Fibroblast of lung (primary cell): ENCODE measurements at regions not wholly inside any gene's neighbourhood (a gene's known extent, or its start where the extent isn't known, plus 50 kb on each side); places are given as distances from the start of the nearest gene placed in this dataset.

Experiments
- DNase-seq, 2 donors: peaks; one replicate each; pipeline versions ENCODE4 v3.0.0 to v3.0.0-alpha.2; 2010; ENCODE audit warnings: low read depth in 2 of 2
- H2AFZ ChIP-seq: 2 replicates; pipeline ENCODE4 v1.5.1; 2012; ENCODE audit warnings: low read length, control low read depth, inconsistent platforms
- H3K27ac ChIP-seq: 2 replicates; pipeline ENCODE4 v1.5.1; 2011; ENCODE audit warnings: low read length, control low read depth; ENCODE audit not compliant: insufficient read depth
- H3K27me3 ChIP-seq: 2 replicates; pipeline ENCODE4 v1.5.1; 2011; ENCODE audit warnings: mild to moderate bottlenecking, low read length; ENCODE audit not compliant: control insufficient read depth, insufficient read depth
- H3K36me3 ChIP-seq: 2 replicates; pipeline ENCODE4 v1.5.1; 2011; ENCODE audit warnings: low read length; ENCODE audit not compliant: control insufficient read depth, insufficient read depth
- H3K4me1 ChIP-seq: 2 replicates; pipeline ENCODE4 v1.5.1; 2011; ENCODE audit warnings: low read length; ENCODE audit not compliant: control insufficient read depth, insufficient read depth; ENCODE audit errors: extremely low read depth
- H3K4me2 ChIP-seq: 2 replicates; pipeline ENCODE4 v1.5.1; 2011; ENCODE audit warnings: low read length, control low read depth; ENCODE audit not compliant: insufficient read depth; ENCODE audit errors: extremely low read depth
- H3K4me3 ChIP-seq, 4 experiments: fragments of 200-600 bp in 1 of 4; sonication (generic) in 1 of 4; replicated peaks in 1 of 4; 2 replicates each; pipeline ENCODE4 v1.5.1; 2011 to 2016; ENCODE audit warnings: low read length in 4 of 4, low read depth in 3 of 4, mild to moderate bottlenecking in 3 of 4, control low read depth in 2 of 4, inconsistent platforms in 1 of 4, mixed read lengths in 1 of 4; ENCODE audit not compliant: insufficient read depth in 1 of 4; ENCODE audit errors: control extremely low read depth in 1 of 4
- H3K79me2 ChIP-seq: 2 replicates; pipeline ENCODE4 v1.5.1; 2012; ENCODE audit warnings: mild to moderate bottlenecking, low read length, inconsistent platforms; ENCODE audit not compliant: control insufficient read depth, insufficient read depth
- H3K9ac ChIP-seq: 2 replicates; pipeline ENCODE4 v1.5.1; 2011; ENCODE audit warnings: mild to moderate bottlenecking, low read length, control low read depth; ENCODE audit not compliant: insufficient read depth
- H3K9me3 ChIP-seq: 2 replicates; pipeline ENCODE4 v1.5.1; 2012; ENCODE audit warnings: low read depth, low read length; ENCODE audit not compliant: control insufficient read depth, insufficient read depth
- H4K20me1 ChIP-seq: 2 replicates; pipeline ENCODE4 v1.5.1; 2011; ENCODE audit warnings: low read length; ENCODE audit not compliant: control insufficient read depth, insufficient read depth; ENCODE audit errors: extremely low read depth
- CTCF ChIP-seq, 2 donors: IDR thresholded peaks in 1 of 2; conservative IDR thresholded peaks in 1 of 2; 1 replicate in 1 of 2; 2 replicates in 1 of 2; pipeline ENCODE4 v1.5.1; 2011 to 2012; ENCODE audit warnings: low read length in 2 of 2, control low read depth in 1 of 2, inconsistent platforms in 1 of 2, low read depth in 1 of 2, mild to moderate bottlenecking in 1 of 2
- EZH2 ChIP-seq: IDR thresholded peaks from 2 replicates; pipeline ENCODE4 v1.5.1; 2012; ENCODE audit warnings: low read length, control low read depth, mild to moderate bottlenecking; ENCODE audit errors: missing control alignments

- H3K27ac ChIP-seq, result no peak overlapping the region
- H3K4me1 ChIP-seq, result no peaks in the 10 kb centered on the region
- H3K36me3 ChIP-seq, result no peaks in the 10 kb centered on the region
- TF ChIP-seq EZH2 (no peak), CTCF (conservative IDR thresholded peaks at IDR 0.05 in 1 of 2, IDR thresholded peaks at IDR 0.05 in 1 of 2; ENCODE audit: low read depth in 1 of 2, low read length in 2 of 2) (no peak)
- no peak for DNase-seq
- no peaks in the 10 kb centered on the region for H3K9me3 ChIP-seq
- H3K4me2 ChIP-seq, result no peak overlapping the region
- H3K9ac ChIP-seq, result no peak overlapping the region
- no peaks in the 10 kb centered on the region for H3K27me3 ChIP-seq
- H3K79me2 ChIP-seq, result no peaks in the 10 kb centered on the region
- H4K20me1 ChIP-seq, result no peaks in the 10 kb centered on the region
- H3K4me3 ChIP-seq, result no peak overlapping the region
- H2AFZ ChIP-seq, result no peak overlapping the region
Measured at GRCh38 chr19:30167976-30168635, 204.1 kb upstream of the ZNF536 start.

GRCh38 chr19:30168760-30169159 is 203.4 kb upstream of the ZNF536 start:
- no peak overlapping the region for H2AFZ ChIP-seq
- H3K4me2 ChIP-seq, result no peak overlapping the region
- H3K9me3 ChIP-seq, result no peaks in the 10 kb centered on the region
- H4K20me1 ChIP-seq, result no peaks in the 10 kb centered on the region
- H3K4me3 ChIP-seq, result no peak overlapping the region
- TF ChIP-seq EZH2 (no peak), CTCF (conservative IDR thresholded peaks at IDR 0.05 in 1 of 2, IDR thresholded peaks at IDR 0.05 in 1 of 2; ENCODE audit: low read depth in 1 of 2, low read length in 2 of 2) (no peak)
- no peak overlapping the region for H3K27ac ChIP-seq
- H3K4me1 ChIP-seq, result no peaks in the 10 kb centered on the region
- no peaks in the 10 kb centered on the region for H3K79me2 ChIP-seq
- no peaks in the 10 kb centered on the region for H3K27me3 ChIP-seq
- DNase-seq, result no peak
- H3K9ac ChIP-seq, result no peak overlapping the region
- no peaks in the 10 kb centered on the region for H3K36me3 ChIP-seq

GRCh38 chr19:30169196-30169900 is 202.8 kb upstream of the ZNF536 start:
- Histone ChIP-seq H3K4me1 (no peaks in the 10 kb centered on the region), H3K36me3 (no peaks in the 10 kb centered on the region), H3K27ac (no peak overlapping the region), H4K20me1 (no peaks in the 10 kb centered on the region), H2AFZ (no peak overlapping the region), H3K9me3 (no peaks in the 10 kb centered on the region), H3K4me3 (no peak overlapping the region), H3K9ac (no peak overlapping the region), H3K4me2 (no peak overlapping the region), H3K79me2 (no peaks in the 10 kb centered on the region), H3K27me3 (no peaks in the 10 kb centered on the region)
- TF ChIP-seq CTCF (conservative IDR thresholded peaks at IDR 0.05 in 1 of 2, IDR thresholded peaks at IDR 0.05 in 1 of 2; ENCODE audit: low read depth in 1 of 2, low read length in 2 of 2) (no peak), EZH2 (no peak)
- no peak for DNase-seq
